ENCODE measurements at regions not wholly inside any gene's neighbourhood (a gene's known extent, or its start where the extent isn't known, plus 50 kb on each side); places are given as distances from the start of the nearest gene placed in this dataset.
"Not testable (repeated sequence)": the region's sequence is repeated elsewhere in the genome, so short reads cannot be mapped to it uniquely, and the experiment has no call there.

GRCh38 chr6:114940181-114940580 lies 597.4 kb upstream of the HS3ST5 start:
- intact Hi-C loops (cut with micrococcal nuclease) = no loop called here

GRCh38 chr6:114939630-114940029 lies 596.8 kb upstream of the HS3ST5 start:
- intact Hi-C loops (cut with micrococcal nuclease) = no loop called here

- intact Hi-C loops (cut with micrococcal nuclease) = no loop called here
Observed at GRCh38 chr6:114936080-114936479, 593.3 kb upstream of the HS3ST5 start.

- intact Hi-C loops (cut with micrococcal nuclease) = no loop called here
Observed at GRCh38 chr6:114934079-114934478, 591.3 kb upstream of the HS3ST5 start.

GRCh38 chr6:114928731-114929130 lies 585.9 kb upstream of the HS3ST5 start:
- intact Hi-C loops (cut with micrococcal nuclease) = not testable (repeated sequence)

GRCh38 chr6:114906096-114906495 lies 563.3 kb upstream of the HS3ST5 start:
- intact Hi-C loops (cut with micrococcal nuclease) = no loop called here

GRCh38 chr6:114897536-114897935 lies 554.7 kb upstream of the HS3ST5 start:
- intact Hi-C loops (cut with micrococcal nuclease) = no loop called here

- intact Hi-C loops (cut with micrococcal nuclease) = no loop called here
Observed at GRCh38 chr6:114892211-114892610, 549.4 kb upstream of the HS3ST5 start.

- intact Hi-C loops (cut with micrococcal nuclease) = no loop called here
Observed at GRCh38 chr6:114888241-114888640, 545.4 kb upstream of the HS3ST5 start.

GRCh38 chr6:114886670-114887436 lies 544.0 kb upstream of the HS3ST5 start:
- intact Hi-C loops (cut with micrococcal nuclease) = no loop called here

- intact Hi-C loops (cut with micrococcal nuclease) = no loop called here
Observed at GRCh38 chr6:114879693-114880092, 536.9 kb upstream of the HS3ST5 start.

GRCh38 chr6:114878091-114878490 lies 535.3 kb upstream of the HS3ST5 start:
- intact Hi-C loops (cut with micrococcal nuclease) = no loop called here

GRCh38 chr6:114874410-114874809 lies 531.6 kb upstream of the HS3ST5 start:
- intact Hi-C loops (cut with micrococcal nuclease) = no loop called here

- intact Hi-C loops (cut with micrococcal nuclease) = not testable (repeated sequence)
Observed at GRCh38 chr6:114865506-114865905, 522.7 kb upstream of the HS3ST5 start.

GRCh38 chr6:114863610-114864009 lies 520.8 kb upstream of the HS3ST5 start:
- intact Hi-C loops (cut with micrococcal nuclease) = no loop called here

GRCh38 chr6:114862819-114863218 lies 520.0 kb upstream of the HS3ST5 start:
- intact Hi-C loops (cut with micrococcal nuclease) = no loop called here

- intact Hi-C loops (cut with micrococcal nuclease) = no loop called here
Observed at GRCh38 chr6:114862064-114862463, 519.2 kb upstream of the HS3ST5 start.

- intact Hi-C loops (cut with micrococcal nuclease) = no loop called here
Observed at GRCh38 chr6:114844359-114844758, 501.5 kb upstream of the HS3ST5 start.

- intact Hi-C loops (cut with micrococcal nuclease) = no loop called here
Observed at GRCh38 chr6:114839019-114839418, 496.2 kb upstream of the HS3ST5 start.

- intact Hi-C loops (cut with micrococcal nuclease) = no loop called here
Observed at GRCh38 chr6:114833211-114833610, 490.4 kb upstream of the HS3ST5 start.

GRCh38 chr6:114830515-114830914 lies 487.7 kb upstream of the HS3ST5 start:
- intact Hi-C loops (cut with micrococcal nuclease) = no loop called here

GRCh38 chr6:114827135-114827534 lies 484.3 kb upstream of the HS3ST5 start:
- intact Hi-C loops (cut with micrococcal nuclease) = no loop called here

GRCh38 chr6:114824409-114824808 lies 481.6 kb upstream of the HS3ST5 start:
- intact Hi-C loops (cut with micrococcal nuclease) = no loop called here

GRCh38 chr6:114816678-114817077 lies 473.9 kb upstream of the HS3ST5 start:
- intact Hi-C loops (cut with micrococcal nuclease) = no loop called here
